Epithelial cell of esophagus (primary cell): ENCODE measurements at regions not wholly inside any gene's neighbourhood (a gene's known extent, or its start where the extent isn't known, plus 50 kb on each side); places are given as distances from the start of the nearest gene placed in this dataset.
"Not testable (repeated sequence)": the region's sequence is repeated elsewhere in the genome, so short reads cannot be mapped to it uniquely, and the experiment has no call there.

Experiments
- DNase-seq: peaks from one replicate; pipeline ENCODE4 v3.0.0; 2010; ENCODE audit warnings: low read depth
- H3K4me3 ChIP-seq: 2 replicates; pipeline ENCODE4 v1.5.1; 2011; ENCODE audit warnings: mild to moderate bottlenecking, low read length, control low read depth
- TF ChIP-seq, protein P1 (sequence below): IDR thresholded peaks from 2 replicates; pipeline ENCODE4 v1.5.1; 2011; ENCODE audit warnings: low read depth, mild to moderate bottlenecking, low read length, control low read depth, inconsistent platforms; ENCODE audit not compliant: insufficient read depth; ENCODE audit errors: missing control alignments

DNA sequence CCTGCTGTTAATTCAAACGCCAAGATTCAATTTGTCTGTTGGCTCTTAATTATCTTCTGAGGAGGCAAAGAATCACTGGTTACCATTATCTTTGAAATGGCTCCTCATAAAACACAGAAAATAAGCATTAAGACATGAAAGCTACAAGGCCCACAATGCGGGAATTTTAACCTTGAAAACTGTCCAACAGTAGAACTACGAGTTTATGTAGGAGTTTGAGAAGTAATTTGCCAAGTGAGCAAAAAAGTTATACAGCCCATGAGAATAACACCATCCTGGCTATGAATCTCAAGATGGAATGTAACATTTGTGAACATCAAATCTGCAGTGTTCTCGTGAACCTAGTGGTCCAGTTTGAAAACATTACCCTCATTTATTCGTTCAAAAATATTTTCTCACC is 172.5 kb downstream of the ALDH1A2 start:
- no peak overlapping the region for H3K4me3 ChIP-seq
- TF ChIP-seq, protein P1, sequence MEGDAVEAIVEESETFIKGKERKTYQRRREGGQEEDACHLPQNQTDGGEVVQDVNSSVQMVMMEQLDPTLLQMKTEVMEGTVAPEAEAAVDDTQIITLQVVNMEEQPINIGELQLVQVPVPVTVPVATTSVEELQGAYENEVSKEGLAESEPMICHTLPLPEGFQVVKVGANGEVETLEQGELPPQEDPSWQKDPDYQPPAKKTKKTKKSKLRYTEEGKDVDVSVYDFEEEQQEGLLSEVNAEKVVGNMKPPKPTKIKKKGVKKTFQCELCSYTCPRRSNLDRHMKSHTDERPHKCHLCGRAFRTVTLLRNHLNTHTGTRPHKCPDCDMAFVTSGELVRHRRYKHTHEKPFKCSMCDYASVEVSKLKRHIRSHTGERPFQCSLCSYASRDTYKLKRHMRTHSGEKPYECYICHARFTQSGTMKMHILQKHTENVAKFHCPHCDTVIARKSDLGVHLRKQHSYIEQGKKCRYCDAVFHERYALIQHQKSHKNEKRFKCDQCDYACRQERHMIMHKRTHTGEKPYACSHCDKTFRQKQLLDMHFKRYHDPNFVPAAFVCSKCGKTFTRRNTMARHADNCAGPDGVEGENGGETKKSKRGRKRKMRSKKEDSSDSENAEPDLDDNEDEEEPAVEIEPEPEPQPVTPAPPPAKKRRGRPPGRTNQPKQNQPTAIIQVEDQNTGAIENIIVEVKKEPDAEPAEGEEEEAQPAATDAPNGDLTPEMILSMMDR = no peak
- no peak for DNase-seq

DNA sequence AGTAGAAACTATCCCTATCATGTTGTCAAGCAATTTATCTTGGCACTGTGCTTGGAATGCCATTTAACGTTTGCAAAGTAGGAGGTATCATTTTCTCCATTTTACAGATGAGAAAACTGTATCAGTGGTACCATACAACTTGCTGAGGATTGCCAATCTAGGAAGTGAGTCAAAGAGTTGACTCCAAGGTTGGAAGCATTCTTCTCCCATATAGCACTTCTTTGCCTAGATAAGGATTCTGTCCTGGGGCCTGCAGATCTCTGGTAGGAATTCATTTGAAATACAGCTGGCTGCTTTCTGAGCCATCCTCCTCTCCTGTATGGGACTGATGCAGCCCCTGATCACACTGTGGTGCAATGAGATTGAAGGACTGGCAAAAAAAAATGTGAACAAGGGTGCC is 170.2 kb downstream of the ALDH1A2 start:
- DNase-seq = no peak
- TF ChIP-seq, protein P1 = no peak
- no peak overlapping the region for H3K4me3 ChIP-seq

DNA sequence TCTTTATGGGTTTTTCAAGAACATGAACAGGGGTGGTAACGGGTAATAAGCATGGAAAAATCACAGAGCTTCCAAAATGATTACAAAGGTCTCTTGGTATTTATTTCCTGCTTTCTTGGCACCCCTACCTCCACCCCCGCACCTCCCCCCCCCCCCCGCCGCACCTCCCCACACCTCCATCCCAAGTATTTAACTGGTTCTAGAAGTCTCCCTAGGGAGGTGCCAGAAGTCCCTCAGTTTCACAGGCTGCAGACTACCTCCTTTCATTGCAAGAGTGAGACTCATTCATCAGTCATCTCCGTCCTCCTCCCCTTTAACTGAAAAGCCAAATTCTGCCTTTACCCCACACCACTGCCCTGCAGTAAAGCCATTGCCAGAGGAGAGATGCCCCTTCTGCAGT is 169.4 kb downstream of the ALDH1A2 start:
- no peak overlapping the region for H3K4me3 ChIP-seq
- TF ChIP-seq, protein P1 = no peak
- no peak for DNase-seq

DNA sequence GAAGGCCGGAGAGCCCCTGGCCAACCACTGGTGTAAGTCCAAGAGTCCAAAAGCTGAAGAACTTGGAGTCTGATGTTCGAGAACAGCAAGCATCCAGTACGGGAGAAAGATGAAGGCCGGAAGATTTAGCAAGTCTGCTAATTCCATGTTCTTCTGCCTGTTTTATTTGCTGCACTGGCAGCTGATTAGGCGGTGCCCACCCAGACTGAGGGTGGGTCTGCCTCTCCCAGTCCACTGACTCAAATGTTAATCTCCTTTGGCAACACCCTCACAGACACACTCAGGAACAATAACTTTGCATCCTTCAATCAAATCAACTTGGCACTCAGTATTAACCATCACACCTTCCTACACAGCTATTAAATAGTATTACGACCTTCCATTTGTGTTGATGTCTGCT is 168.6 kb downstream of the ALDH1A2 start:
- not testable (repeated sequence) for H3K4me3 ChIP-seq, DNase-seq

DNA sequence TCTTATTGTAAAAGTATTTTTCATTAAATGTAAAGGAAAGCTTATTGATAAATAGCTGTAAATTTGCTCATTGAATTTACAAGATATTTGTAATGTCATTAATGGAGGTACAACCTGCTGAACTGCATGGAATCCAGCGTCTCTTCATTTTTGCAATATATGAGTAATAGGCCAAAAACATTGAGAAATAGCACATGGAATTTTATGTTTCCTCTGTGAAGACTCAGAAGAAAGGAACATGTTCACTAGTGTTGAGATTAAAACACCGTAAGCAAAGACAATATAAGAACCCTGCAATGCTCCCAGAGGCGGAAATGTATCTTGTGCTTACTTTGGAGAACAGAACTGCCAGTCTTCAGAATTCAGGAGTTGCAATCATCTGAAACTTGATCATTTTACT is 167.6 kb downstream of the ALDH1A2 start:
- peak; percentile 4 for DNase-seq
- TF ChIP-seq, protein P1 = no peak
- H3K4me3 ChIP-seq = no peak overlapping the region

DNA sequence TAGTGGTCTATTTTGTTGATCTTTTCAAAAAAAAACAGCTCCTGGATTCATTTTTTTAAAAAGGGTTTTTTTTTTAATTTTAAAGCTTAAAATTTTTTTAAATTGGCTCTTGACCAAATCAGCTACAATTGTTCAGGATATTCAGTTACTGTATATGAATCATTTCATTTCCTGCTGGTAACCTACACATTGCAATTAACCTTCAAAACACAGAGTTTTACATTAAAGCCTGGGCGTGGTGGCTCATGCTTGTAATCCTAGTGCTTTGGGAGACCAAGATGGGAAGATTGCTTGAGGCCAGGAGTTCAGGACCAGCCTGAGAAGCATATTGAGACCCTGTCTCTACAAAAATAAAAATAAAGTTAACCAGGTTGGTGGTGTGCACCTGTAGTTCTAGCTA is 163.4 kb downstream of the ALDH1A2 start:
- TF ChIP-seq, protein P1 = no peak
- no peak overlapping the region for H3K4me3 ChIP-seq
- no peak for DNase-seq
